K562 (cell line): ENCODE measurements at regions not wholly inside any gene's neighbourhood (a gene's known extent, or its start where the extent isn't known, plus 50 kb on each side); places are given as distances from the start of the nearest gene placed in this dataset.

ENCODE experiments used
- ATAC-seq: fragments of 200-7000 bp; cut with Tn5 transposase; 3 replicates; pipeline ENCODE4 v1.9.1; 2020; ENCODE audit warnings: moderate library complexity
- BruUV-seq: library from RNA; stranded (reverse); fragments of 400-500 nt; replicated peaks from 2 replicates; lab custom pipeline; 2021; lab: Mats Ljungman, UMichigan
- CTCF ChIA-PET: fragments of 300-600 bp; formaldehyde crosslinking; extraction: SDS; loops from one replicate; lab custom pipeline; 2021; ENCODE audit warnings: low intra/inter-chr PET ratio; lab: Yijun Ruan, JAX
- POLR2A ChIA-PET: fragments of 300-600, 350-650 bp; sonication (Branson Sonifier 250); formaldehyde crosslinking; extraction: SDS; loops from one replicate; lab custom pipeline; 2021; ENCODE audit warnings: antibody characterized with exemption, inconsistent platforms; lab: Yijun Ruan, JAX
- DNase-seq, 4 experiments: peaks; one replicate each; pipeline versions ENCODE4 v3.0.0 to v3.0.0-alpha.2; 2011 to 2018; ENCODE audit warnings: low spot score in 3 of 4, mixed read lengths in 3 of 4; ENCODE audit errors: extremely low read depth in 1 of 4
- FAIRE-seq: peaks from 2 replicates; lab custom pipeline; 2011; peaks lifted over from hg19 to GRCh38; lab: Jason Lieb, UNC
- H2AFZ ChIP-seq: 2 replicates; pipeline ENCODE4 v1.6.0; 2011; ENCODE audit warnings: low read depth, low read length, control low read depth, inconsistent platforms
- H3K27ac ChIP-seq: fragments of 200-600 bp; 3 replicates; pipeline ENCODE4 v1.8.0; 2011; ENCODE audit warnings: low read depth, mild to moderate bottlenecking, control low read depth, inconsistent platforms, low read length, moderate library complexity, mixed read lengths; ENCODE audit errors: extremely low read depth
- H3K27me3 ChIP-seq, 2 experiments: fragments of 300-600 bp in 1 of 2; 2 replicates in 1 of 2; 3 replicates in 1 of 2; pipeline versions ENCODE4 v1.6.0 to v1.8.0; 2011; ENCODE audit warnings: inconsistent platforms in 2 of 2, low read length in 2 of 2, mild to moderate bottlenecking in 1 of 2, mixed read lengths in 1 of 2, moderate library complexity in 1 of 2; ENCODE audit not compliant: control insufficient read depth in 2 of 2, insufficient read depth in 2 of 2
- H3K36me3 ChIP-seq: fragments of 300-600 bp; 3 replicates; pipeline ENCODE4 v1.8.0; 2011; ENCODE audit warnings: mild to moderate bottlenecking, low read length, inconsistent platforms; ENCODE audit not compliant: control insufficient read depth, insufficient read depth
- H3K4me1 ChIP-seq, 2 experiments: fragments of 200-600 bp in 1 of 2; replicated peaks in 1 of 2; 2 replicates in 1 of 2; 3 replicates in 1 of 2; pipeline versions ENCODE4 v1.5.1 to v1.8.0; 2011; ENCODE audit warnings: inconsistent platforms in 2 of 2, low read length in 2 of 2, mild to moderate bottlenecking in 1 of 2, mixed read lengths in 1 of 2, moderate library complexity in 1 of 2; ENCODE audit not compliant: control insufficient read depth in 2 of 2, insufficient read depth in 2 of 2
- H3K4me2 ChIP-seq: 2 replicates; pipeline ENCODE4 v1.6.1; 2011; ENCODE audit warnings: low read length, control low read depth, inconsistent platforms, mixed read lengths; ENCODE audit not compliant: insufficient read depth
- H3K4me3 ChIP-seq: fragments of 200-600 bp; sonication (generic), shearing (Covaris generic); 2 replicates; pipeline ENCODE4 v1.5.1; 2016; ENCODE audit warnings: control low read depth, inconsistent platforms
- H3K79me2 ChIP-seq: fragments of 200-600 bp; 3 replicates; pipeline ENCODE4 v1.8.0; 2011; ENCODE audit warnings: low read length, inconsistent platforms; ENCODE audit not compliant: control insufficient read depth, insufficient read depth
- H3K9ac ChIP-seq, 2 experiments: 2 replicates each; pipeline versions ENCODE4 v1.6.0 to v1.6.1; 2011; ENCODE audit warnings: low read depth in 2 of 2, low read length in 2 of 2, control low read depth in 1 of 2, inconsistent platforms in 1 of 2, mild to moderate bottlenecking in 1 of 2, mixed read lengths in 1 of 2; ENCODE audit not compliant: insufficient read depth in 1 of 2
- H3K9me1 ChIP-seq: one replicate; pipeline ENCODE4 v1.6.0; 2011; ENCODE audit warnings: inconsistent platforms, mild to moderate bottlenecking, low read length, moderate library complexity; ENCODE audit not compliant: control insufficient read depth, insufficient read depth
- H3K9me3 ChIP-seq: replicated peaks from 2 replicates; pipeline ENCODE4 v1.5.1; 2011; ENCODE audit warnings: low read depth, low read length, inconsistent platforms; ENCODE audit not compliant: control insufficient read depth, insufficient read depth
- H4K20me1 ChIP-seq: replicated peaks from 2 replicates; pipeline ENCODE4 v1.6.1; 2011; ENCODE audit warnings: low read length, inconsistent platforms, mixed read lengths; ENCODE audit not compliant: control insufficient read depth, insufficient read depth
- FOXA1 ChIP-seq: fragments of 450-650 bp; IDR thresholded peaks from 2 replicates; pipeline ENCODE4 v1.6.1; 2016; ENCODE audit warnings: mild to moderate bottlenecking, borderline replicate concordance
- FOXJ2 ChIP-seq: fragments of 200-800 bp; sonication (Bioruptor generic); IDR thresholded peaks from 2 replicates; pipeline ENCODE4 v1.6.1; 2016; ENCODE audit warnings: missing genetic modification characterization, missing compliant biosample characterization
- IRF9 ChIP-seq: fragments of 450-650 bp; IDR thresholded peaks from 2 replicates; pipeline ENCODE4 v1.6.1; 2016; ENCODE audit warnings: missing biosample characterization, missing genetic modification characterization
- KDM1A ChIP-seq, 2 experiments: fragments of 450-650 bp; IDR thresholded peaks; 2 replicates each; pipeline ENCODE4 v1.6.1; 2016; ENCODE audit warnings: mild to moderate bottlenecking in 2 of 2
- MAFK ChIP-seq: IDR thresholded peaks from 2 replicates; pipeline ENCODE4 v1.6.1; 2011; ENCODE audit warnings: low read length, improper control_type of control experiment
- PHTF2 ChIP-seq: fragments of 250-450 bp; sonication (Bioruptor Pico); IDR thresholded peaks from 2 replicates; pipeline ENCODE4 v1.5.0; 2021; ENCODE audit warnings: mild to moderate bottlenecking
- SIN3A ChIP-seq, 2 experiments: fragments of 150-350 bp in 1 of 2; IDR thresholded peaks; 2 replicates each; pipeline ENCODE4 v1.6.1; 2011 to 2016; ENCODE audit warnings: borderline replicate concordance in 2 of 2, low read depth in 2 of 2, low read length in 2 of 2, mild to moderate bottlenecking in 2 of 2, moderate library complexity in 2 of 2; ENCODE audit not compliant: control insufficient read depth in 1 of 2
- ZNF408 ChIP-seq: fragments of 250-450 bp; sonication (Bioruptor Pico); IDR thresholded peaks from 2 replicates; pipeline ENCODE4 v1.4.0; 2020; ENCODE audit warnings: low read depth, mild to moderate bottlenecking, moderate library complexity
- ZNF57 ChIP-seq: fragments of 450-650 bp; formaldehyde crosslinking; IDR thresholded peaks from 2 replicates; pipeline ENCODE4 v1.4.0; 2020; ENCODE audit warnings: mild to moderate bottlenecking, moderate library complexity
- ZNF583 ChIP-seq: fragments of 250-450 bp; sonication (Bioruptor Pico); IDR thresholded peaks from 2 replicates; pipeline ENCODE4 v1.4.0; 2020
- WGBS: fragments of 100-300 bp; shearing (Covaris generic); methylation state at CpG from one replicate; pipeline ENCODE4 v1.1.6; 2016; ENCODE audit warnings: low coverage, mixed read lengths; ENCODE audit not compliant: insufficient coverage; ENCODE audit errors: missing lambda C conversion rate; 5-methylcytosine and 5-hydroxymethylcytosine counted together
- in situ Hi-C: fragments of 300-500 bp; cut with MboI; formaldehyde crosslinking; loops from 4 replicates; pipeline ENCODE4 v1.15.0; 2018; ENCODE audit warnings: inconsistent platforms, mixed read lengths
- intact Hi-C: fragments of 100-400 bp; cut with micrococcal nuclease; formaldehyde crosslinking; loops from 2 replicates; pipeline ENCODE4 v1.14.2; 2022
- TF ChIP-seq, protein P1 (sequence below), 2 experiments: fragments of 200-800 bp in 1 of 2; sonication (Bioruptor generic) in 1 of 2; sonication (generic) in 1 of 2; formaldehyde crosslinking in 1 of 2; IDR thresholded peaks in 1 of 2; conservative IDR thresholded peaks in 1 of 2; 2 replicates each; pipeline versions ENCODE4 v1.5.0 to v1.6.1; 2016 to 2020; ENCODE audit warnings: missing compliant biosample characterization in 1 of 2, missing genetic modification characterization in 1 of 2, missing genetic modification reagents in 1 of 2
- TF ChIP-seq, protein P2 (sequence below), 2 experiments: fragments of 250-450 bp in 1 of 2; fragments of 450-650 bp in 1 of 2; sonication (Bioruptor Pico) in 1 of 2; IDR thresholded peaks; 2 replicates each; pipeline versions ENCODE4 v1.6.1 to v1.8.0; 2016 to 2021; ENCODE audit warnings: mild to moderate bottlenecking in 2 of 2, moderate library complexity in 2 of 2, missing compliant biosample characterization in 1 of 2, missing genetic modification characterization in 1 of 2
- TF ChIP-seq, protein P3 (sequence below): fragments of 200-800 bp; sonication (Bioruptor generic); IDR thresholded peaks from 2 replicates; pipeline ENCODE4 v1.6.1; 2016; ENCODE audit warnings: missing genetic modification characterization, missing compliant biosample characterization

GRCh38 chr4:15348236-15348635 lies 79.6 kb upstream of the C1QTNF7 start (continued):
- TF ChIP-seq SIN3A (IDR thresholded peaks at IDR 0.05; ENCODE audit: borderline replicate concordance in 2 of 2, control insufficient read depth in 1 of 2, low read depth in 2 of 2, low read length in 2 of 2) = no peak
- no peak for TF ChIP-seq PHTF2 (CRISPR knock-in tag)
- TF ChIP-seq, protein P1, sequence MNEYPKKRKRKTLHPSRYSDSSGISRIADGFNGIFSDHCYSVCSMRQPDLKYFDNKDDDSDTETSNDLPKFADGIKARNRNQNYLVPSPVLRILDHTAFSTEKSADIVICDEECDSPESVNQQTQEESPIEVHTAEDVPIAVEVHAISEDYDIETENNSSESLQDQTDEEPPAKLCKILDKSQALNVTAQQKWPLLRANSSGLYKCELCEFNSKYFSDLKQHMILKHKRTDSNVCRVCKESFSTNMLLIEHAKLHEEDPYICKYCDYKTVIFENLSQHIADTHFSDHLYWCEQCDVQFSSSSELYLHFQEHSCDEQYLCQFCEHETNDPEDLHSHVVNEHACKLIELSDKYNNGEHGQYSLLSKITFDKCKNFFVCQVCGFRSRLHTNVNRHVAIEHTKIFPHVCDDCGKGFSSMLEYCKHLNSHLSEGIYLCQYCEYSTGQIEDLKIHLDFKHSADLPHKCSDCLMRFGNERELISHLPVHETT (CRISPR knock-in tag; conservative IDR thresholded peaks at IDR 0.05 in 1 of 2, IDR thresholded peaks at IDR 0.05 in 1 of 2) = no peak
- TF ChIP-seq ZNF408 (CRISPR knock-in tag) = no peak
- TF ChIP-seq FOXA1 = no peak
- TF ChIP-seq KDM1A (IDR thresholded peaks at IDR 0.05) = no peak
- TF ChIP-seq ZNF583 = no peak
- TF ChIP-seq, all 486 proteins: peak for 0

- H3K4me3 ChIP-seq = no peak overlapping the region
- ATAC-seq = no peak
- 0% methylated on average over 1 of the region's 1 CpG for WGBS
- no peaks in the 10 kb centered on the region for H4K20me1 ChIP-seq
- no peak for FAIRE-seq
- H3K9ac ChIP-seq = no peak overlapping the region
- no peaks in the 10 kb centered on the region for H3K36me3 ChIP-seq
- H3K27me3 ChIP-seq = no peaks in the 10 kb centered on the region
- no peaks in the 10 kb centered on the region for H3K9me1 ChIP-seq
- in situ Hi-C loops (no loop called here), intact Hi-C loops (no loop called here)
- CTCF ChIA-PET = no interaction called here
- POLR2A ChIA-PET = no interaction called here
- H3K79me2 ChIP-seq = no peaks in the 10 kb centered on the region
- H2AFZ ChIP-seq = no peak overlapping the region
- no peaks in the 10 kb centered on the region for H3K4me1 ChIP-seq
- no peak overlapping the region for H3K27ac ChIP-seq
- H3K9me3 ChIP-seq = no peaks in the 10 kb centered on the region
- DNase-seq = no peak
- BruUV-seq = no TSS peak
- no peak overlapping the region for H3K4me2 ChIP-seq
- TF ChIP-seq, protein P2, sequence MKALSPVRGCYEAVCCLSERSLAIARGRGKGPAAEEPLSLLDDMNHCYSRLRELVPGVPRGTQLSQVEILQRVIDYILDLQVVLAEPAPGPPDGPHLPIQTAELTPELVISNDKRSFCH (CRISPR knock-in tag; IDR thresholded peaks at IDR 0.05) = no peak
- TF ChIP-seq, protein P2 (tag; IDR thresholded peaks at IDR 0.05) = no peak
- TF ChIP-seq, protein P3, sequence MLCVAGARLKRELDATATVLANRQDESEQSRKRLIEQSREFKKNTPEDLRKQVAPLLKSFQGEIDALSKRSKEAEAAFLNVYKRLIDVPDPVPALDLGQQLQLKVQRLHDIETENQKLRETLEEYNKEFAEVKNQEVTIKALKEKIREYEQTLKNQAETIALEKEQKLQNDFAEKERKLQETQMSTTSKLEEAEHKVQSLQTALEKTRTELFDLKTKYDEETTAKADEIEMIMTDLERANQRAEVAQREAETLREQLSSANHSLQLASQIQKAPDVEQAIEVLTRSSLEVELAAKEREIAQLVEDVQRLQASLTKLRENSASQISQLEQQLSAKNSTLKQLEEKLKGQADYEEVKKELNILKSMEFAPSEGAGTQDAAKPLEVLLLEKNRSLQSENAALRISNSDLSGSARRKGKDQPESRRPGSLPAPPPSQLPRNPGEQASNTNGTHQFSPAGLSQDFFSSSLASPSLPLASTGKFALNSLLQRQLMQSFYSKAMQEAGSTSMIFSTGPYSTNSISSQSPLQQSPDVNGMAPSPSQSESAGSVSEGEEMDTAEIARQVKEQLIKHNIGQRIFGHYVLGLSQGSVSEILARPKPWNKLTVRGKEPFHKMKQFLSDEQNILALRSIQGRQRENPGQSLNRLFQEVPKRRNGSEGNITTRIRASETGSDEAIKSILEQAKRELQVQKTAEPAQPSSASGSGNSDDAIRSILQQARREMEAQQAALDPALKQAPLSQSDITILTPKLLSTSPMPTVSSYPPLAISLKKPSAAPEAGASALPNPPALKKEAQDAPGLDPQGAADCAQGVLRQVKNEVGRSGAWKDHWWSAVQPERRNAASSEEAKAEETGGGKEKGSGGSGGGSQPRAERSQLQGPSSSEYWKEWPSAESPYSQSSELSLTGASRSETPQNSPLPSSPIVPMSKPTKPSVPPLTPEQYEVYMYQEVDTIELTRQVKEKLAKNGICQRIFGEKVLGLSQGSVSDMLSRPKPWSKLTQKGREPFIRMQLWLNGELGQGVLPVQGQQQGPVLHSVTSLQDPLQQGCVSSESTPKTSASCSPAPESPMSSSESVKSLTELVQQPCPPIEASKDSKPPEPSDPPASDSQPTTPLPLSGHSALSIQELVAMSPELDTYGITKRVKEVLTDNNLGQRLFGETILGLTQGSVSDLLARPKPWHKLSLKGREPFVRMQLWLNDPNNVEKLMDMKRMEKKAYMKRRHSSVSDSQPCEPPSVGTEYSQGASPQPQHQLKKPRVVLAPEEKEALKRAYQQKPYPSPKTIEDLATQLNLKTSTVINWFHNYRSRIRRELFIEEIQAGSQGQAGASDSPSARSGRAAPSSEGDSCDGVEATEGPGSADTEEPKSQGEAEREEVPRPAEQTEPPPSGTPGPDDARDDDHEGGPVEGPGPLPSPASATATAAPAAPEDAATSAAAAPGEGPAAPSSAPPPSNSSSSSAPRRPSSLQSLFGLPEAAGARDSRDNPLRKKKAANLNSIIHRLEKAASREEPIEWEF = no peak
- TF ChIP-seq IRF9 (no peak), ZNF57 (CRISPR knock-in tag) (no peak), FOXJ2 (tag) (no peak), MAFK (no peak)
These were observed 79.1 kb upstream of the C1QTNF7 start for GRCh38 chr4:15348695-15349094.
